ENCODE measurements at regions not wholly inside any gene's neighbourhood (a gene's known extent, or its start where the extent isn't known, plus 50 kb on each side); places are given as distances from the start of the nearest gene placed in this dataset.

GRCh38 chr3:117550766-117551165, 841.2 kb downstream of the TUSC7 start:
- DNase-seq (ENCODE audit: low spot score in 2 of 2) = no peak
- H3K9me3 Mint-ChIP-seq = peaks cover 23% of the 10 kb centered on the region
- no peak overlapping the region for H3K27ac Mint-ChIP-seq
- ATAC-seq = no peak
- H3K4me1 Mint-ChIP-seq = no peaks in the 10 kb centered on the region
- H3K4me3 Mint-ChIP-seq = no peak overlapping the region
- no peaks in the 10 kb centered on the region for H3K36me3 Mint-ChIP-seq

GRCh38 chr3:117553461-117553860, 843.9 kb downstream of the TUSC7 start:
- no peak overlapping the region for H3K27ac Mint-ChIP-seq
- no peaks in the 10 kb centered on the region for H3K4me1 Mint-ChIP-seq
- peaks cover 8% of the 10 kb centered on the region for H3K9me3 Mint-ChIP-seq
- ATAC-seq (no peak), DNase-seq (ENCODE audit: low spot score in 2 of 2) (no peak)
- no peaks in the 10 kb centered on the region for H3K36me3 Mint-ChIP-seq
- H3K4me3 Mint-ChIP-seq = no peak overlapping the region

GRCh38 chr3:117556646-117557407, 847.2 kb downstream of the TUSC7 start:
- H3K4me1 Mint-ChIP-seq = no peaks in the 10 kb centered on the region
- peaks cover 15% of the 10 kb centered on the region for H3K9me3 Mint-ChIP-seq
- H3K27ac Mint-ChIP-seq = no peak overlapping the region
- no peak for DNase-seq (ENCODE audit: low spot score in 2 of 2)
- H3K4me3 Mint-ChIP-seq = no peak overlapping the region
- ATAC-seq = no peak
- H3K36me3 Mint-ChIP-seq = no peaks in the 10 kb centered on the region

GRCh38 chr3:117557464-117558090, 848.0 kb downstream of the TUSC7 start:
- DNase-seq (ENCODE audit: low spot score in 2 of 2) = no peak
- ATAC-seq = no peak
- no peaks in the 10 kb centered on the region for H3K36me3 Mint-ChIP-seq
- H3K27ac Mint-ChIP-seq = no peak overlapping the region
- no peaks in the 10 kb centered on the region for H3K4me1 Mint-ChIP-seq
- peaks cover 10% of the 10 kb centered on the region for H3K9me3 Mint-ChIP-seq
- no peak overlapping the region for H3K4me3 Mint-ChIP-seq

- no peak for ATAC-seq
- no peaks in the 10 kb centered on the region for H3K4me1 Mint-ChIP-seq
- no peak overlapping the region for H3K4me3 Mint-ChIP-seq
Observed at GRCh38 chr3:117558681-117559080, 849.1 kb downstream of the TUSC7 start.

GRCh38 chr3:117562000-117562399, 852.4 kb downstream of the TUSC7 start:
- no peaks in the 10 kb centered on the region for H3K4me1 Mint-ChIP-seq
- no peaks in the 10 kb centered on the region for H3K36me3 Mint-ChIP-seq
- H3K27ac Mint-ChIP-seq = no peak overlapping the region
- H3K9me3 Mint-ChIP-seq = peaks cover 19% of the 10 kb centered on the region
- DNase-seq (ENCODE audit: low spot score in 2 of 2) = no peak
- no peak for ATAC-seq
- H3K4me3 Mint-ChIP-seq = no peak overlapping the region

More at GRCh38 chr3:117558681-117559080, 849.1 kb downstream of the TUSC7 start:
- H3K27ac Mint-ChIP-seq = no peak overlapping the region
- peaks cover 13% of the 10 kb centered on the region for H3K9me3 Mint-ChIP-seq
- DNase-seq (ENCODE audit: low spot score in 2 of 2) = no peak
- no peaks in the 10 kb centered on the region for H3K36me3 Mint-ChIP-seq

GRCh38 chr3:117563063-117563462, 853.5 kb downstream of the TUSC7 start:
- no peaks in the 10 kb centered on the region for H3K4me1 Mint-ChIP-seq
- H3K9me3 Mint-ChIP-seq = peaks cover 22% of the 10 kb centered on the region
- DNase-seq (ENCODE audit: low spot score in 2 of 2) = no peak
- H3K36me3 Mint-ChIP-seq = no peaks in the 10 kb centered on the region
- no peak overlapping the region for H3K4me3 Mint-ChIP-seq
- H3K27ac Mint-ChIP-seq = no peak overlapping the region
- ATAC-seq = no peak

GRCh38 chr3:117565777-117566176, 856.2 kb downstream of the TUSC7 start:
- Mint-ChIP-seq H3K27ac (no peak overlapping the region), H3K4me1 (no peaks in the 10 kb centered on the region), H3K36me3 (no peaks in the 10 kb centered on the region), H3K9me3 (peaks cover 12% of the 10 kb centered on the region), H3K4me3 (no peak overlapping the region)
- ATAC-seq (no peak), DNase-seq (ENCODE audit: low spot score in 2 of 2) (no peak)

- Mint-ChIP-seq H3K4me1 (no peaks in the 10 kb centered on the region), H3K4me3 (no peak overlapping the region), H3K27ac (no peak overlapping the region), H3K36me3 (no peaks in the 10 kb centered on the region), H3K9me3 (peaks cover 12% of the 10 kb centered on the region)
- ATAC-seq = no peak
- no peak for DNase-seq (ENCODE audit: low spot score in 2 of 2)
Observed at GRCh38 chr3:117566926-117567325, 857.3 kb downstream of the TUSC7 start.

- Mint-ChIP-seq H3K4me3 (no peak overlapping the region), H3K36me3 (no peaks in the 10 kb centered on the region), H3K4me1 (no peaks in the 10 kb centered on the region), H3K27ac (no peak overlapping the region), H3K9me3 (peaks cover 12% of the 10 kb centered on the region)
- DNase-seq (ENCODE audit: low spot score in 2 of 2) (no peak), ATAC-seq (no peak)
Observed at GRCh38 chr3:117567382-117567781, 857.8 kb downstream of the TUSC7 start.

GRCh38 chr3:117567906-117568305, 858.3 kb downstream of the TUSC7 start:
- H3K4me1 Mint-ChIP-seq = no peaks in the 10 kb centered on the region

GRCh38 chr3:117572786-117573185, 863.2 kb downstream of the TUSC7 start:
- Mint-ChIP-seq H3K27ac (no peak overlapping the region), H3K36me3 (no peaks in the 10 kb centered on the region), H3K4me1 (no peaks in the 10 kb centered on the region), H3K9me3 (peaks cover 13% of the 10 kb centered on the region), H3K4me3 (no peak overlapping the region)
- no peak for ATAC-seq
- DNase-seq (ENCODE audit: low spot score in 2 of 2) = no peak

More at GRCh38 chr3:117567906-117568305, 858.3 kb downstream of the TUSC7 start:
- H3K27ac Mint-ChIP-seq = no peak overlapping the region
- ATAC-seq (no peak), DNase-seq (ENCODE audit: low spot score in 2 of 2) (no peak)
- H3K4me3 Mint-ChIP-seq = no peak overlapping the region
- no peaks in the 10 kb centered on the region for H3K36me3 Mint-ChIP-seq
- H3K9me3 Mint-ChIP-seq = peaks cover 16% of the 10 kb centered on the region

- Mint-ChIP-seq H3K36me3 (no peaks in the 10 kb centered on the region), H3K27ac (no peak overlapping the region), H3K4me3 (no peak overlapping the region), H3K9me3 (peaks cover 17% of the 10 kb centered on the region), H3K4me1 (no peaks in the 10 kb centered on the region)
- DNase-seq (ENCODE audit: low spot score in 2 of 2) (no peak), ATAC-seq (no peak)
Observed at GRCh38 chr3:117580806-117581205, 871.2 kb downstream of the TUSC7 start.

GRCh38 chr3:117586161-117586560, 876.6 kb downstream of the TUSC7 start:
- H3K27ac Mint-ChIP-seq = no peak overlapping the region
- ATAC-seq = no peak
- peaks cover 16% of the 10 kb centered on the region for H3K9me3 Mint-ChIP-seq
- H3K4me1 Mint-ChIP-seq = no peaks in the 10 kb centered on the region
- no peak overlapping the region for H3K4me3 Mint-ChIP-seq
- no peaks in the 10 kb centered on the region for H3K36me3 Mint-ChIP-seq
- DNase-seq (ENCODE audit: low spot score in 2 of 2) = no peak

- no peak overlapping the region for H3K27ac Mint-ChIP-seq
- ATAC-seq = no peak
- no peak overlapping the region for H3K4me3 Mint-ChIP-seq
- H3K36me3 Mint-ChIP-seq = no peaks in the 10 kb centered on the region
- no peaks in the 10 kb centered on the region for H3K4me1 Mint-ChIP-seq
- DNase-seq (ENCODE audit: low spot score in 2 of 2) = no peak
- H3K9me3 Mint-ChIP-seq = peaks cover 18% of the 10 kb centered on the region
Observed at GRCh38 chr3:117587416-117587815, 877.8 kb downstream of the TUSC7 start.

GRCh38 chr3:117589454-117589853, 879.9 kb downstream of the TUSC7 start:
- Mint-ChIP-seq H3K9me3 (peaks cover 11% of the 10 kb centered on the region), H3K36me3 (no peaks in the 10 kb centered on the region), H3K4me1 (no peaks in the 10 kb centered on the region), H3K27ac (no peak overlapping the region), H3K4me3 (no peak overlapping the region)
- no peak for DNase-seq (ENCODE audit: low spot score in 2 of 2)
- ATAC-seq = no peak

Measured in stimulated activated effector memory CD8-positive, alpha-beta T cell treated with anti-CD3 and anti-CD28 coated beads, Interleukin-12 subunit alpha, Interleukin-12 subunit beta, amount 100 ng/mL, for 72 hours (primary cell).